KMS-11 (cell line): ENCODE measurements at regions not wholly inside any gene's neighbourhood (a gene's known extent, or its start where the extent isn't known, plus 50 kb on each side); places are given as distances from the start of the nearest gene placed in this dataset.
"Not testable (repeated sequence)": the region's sequence is repeated elsewhere in the genome, so short reads cannot be mapped to it uniquely, and the experiment has no call there.

Experiments
- H2AFZ ChIP-seq: fragments of 200-600 bp; sonication (generic); 2 replicates; pipeline ENCODE4 v1.6.1; 2016; ENCODE audit warnings: antibody characterized with exemption, mixed run types, low read depth
- H3K27ac ChIP-seq: fragments of 200-600 bp; sonication (generic); 2 replicates; pipeline ENCODE4 v1.6.1; 2016; ENCODE audit warnings: mild to moderate bottlenecking, mixed run types
- H3K27me3 ChIP-seq: fragments of 200-600 bp; sonication (generic); 2 replicates; pipeline ENCODE4 v1.6.1; 2017; ENCODE audit warnings: mild to moderate bottlenecking, low read depth, mixed run types, moderate library complexity; ENCODE audit not compliant: insufficient read depth
- H3K36me3 ChIP-seq: fragments of 200-600 bp; sonication (generic); 2 replicates; pipeline ENCODE4 v1.6.1; 2017; ENCODE audit warnings: mild to moderate bottlenecking, mixed run types; ENCODE audit not compliant: insufficient read depth
- H3K4me1 ChIP-seq: fragments of 200-600 bp; sonication (generic); 2 replicates; pipeline ENCODE4 v1.6.1; 2016; ENCODE audit warnings: mild to moderate bottlenecking, low read depth, mixed run types; ENCODE audit not compliant: poor library complexity, severe bottlenecking
- H3K4me2 ChIP-seq: fragments of 200-600 bp; sonication (generic); 2 replicates; pipeline ENCODE4 v1.7.0; 2016; ENCODE audit warnings: mild to moderate bottlenecking, mixed run types
- H3K4me3 ChIP-seq: fragments of 200-600 bp; sonication (generic); IDR thresholded peaks from 2 replicates; pipeline ENCODE4 v1.6.1; 2017; ENCODE audit warnings: low read depth, low read length, mixed read lengths; ENCODE audit not compliant: insufficient read depth
- H3K79me2 ChIP-seq: fragments of 200-600 bp; sonication (generic); 2 replicates; pipeline ENCODE4 v1.6.1; 2016; ENCODE audit warnings: low read depth, mixed run types; ENCODE audit not compliant: insufficient read depth
- H3K9ac ChIP-seq: fragments of 200-600 bp; sonication (generic); 2 replicates; pipeline ENCODE4 v1.6.1; 2016; ENCODE audit warnings: mild to moderate bottlenecking, mixed run types
- H4K20me1 ChIP-seq: fragments of 200-600 bp; sonication (generic); 2 replicates; pipeline ENCODE4 v1.6.1; 2016; ENCODE audit warnings: mild to moderate bottlenecking, mixed run types; ENCODE audit not compliant: insufficient read depth
- TF ChIP-seq, protein P1 (sequence below): fragments of 200-600 bp; sonication (generic); conservative IDR thresholded peaks from 2 replicates; pipeline ENCODE4 v1.6.1; 2017; ENCODE audit warnings: low read depth, mild to moderate bottlenecking, antibody characterized with exemption, low read length, moderate library complexity, mixed read lengths

DNA sequence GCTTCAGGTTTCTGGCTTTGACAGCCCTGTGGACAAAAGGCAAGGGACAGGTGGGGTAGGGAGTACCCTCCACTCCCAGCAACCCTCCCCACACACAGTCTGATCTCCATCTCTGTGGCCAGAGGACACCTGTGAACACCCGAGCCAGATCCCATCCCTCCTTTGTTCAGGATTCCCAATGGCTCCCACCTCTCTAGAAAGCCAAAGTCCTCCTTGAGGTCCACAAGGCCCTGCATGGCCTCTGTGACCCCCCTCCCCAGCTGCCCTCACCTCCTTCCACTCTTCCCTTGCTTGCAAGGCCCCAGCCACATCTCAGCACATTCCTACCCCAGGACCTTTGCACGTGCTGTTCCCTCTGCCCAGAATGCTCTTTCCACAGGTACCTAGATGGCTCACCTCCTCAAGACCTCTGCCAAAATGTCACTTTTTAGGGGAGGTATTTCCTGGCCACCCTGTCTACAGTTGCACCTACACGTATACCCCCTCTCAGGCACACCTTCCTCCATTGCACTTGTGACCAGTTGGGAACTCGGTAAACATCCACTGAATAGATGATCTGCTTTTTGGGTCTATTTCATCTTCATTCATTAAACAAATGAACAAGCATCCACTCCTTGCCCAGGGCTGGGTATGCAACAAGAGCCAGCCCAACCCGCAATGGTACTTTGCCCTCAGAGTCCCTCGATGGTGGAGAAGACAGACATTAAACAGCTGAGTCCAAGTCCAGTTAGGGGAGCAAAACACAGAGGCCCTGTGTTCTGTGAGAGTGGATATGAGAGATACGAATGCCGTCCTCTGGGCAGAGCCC, 107.0 kb downstream of the CRLF3 start:
- H3K27ac ChIP-seq, result no peak overlapping the region
- peaks cover 9% of the 10 kb centered on the region for H3K4me1 ChIP-seq
- TF ChIP-seq, protein P1, sequence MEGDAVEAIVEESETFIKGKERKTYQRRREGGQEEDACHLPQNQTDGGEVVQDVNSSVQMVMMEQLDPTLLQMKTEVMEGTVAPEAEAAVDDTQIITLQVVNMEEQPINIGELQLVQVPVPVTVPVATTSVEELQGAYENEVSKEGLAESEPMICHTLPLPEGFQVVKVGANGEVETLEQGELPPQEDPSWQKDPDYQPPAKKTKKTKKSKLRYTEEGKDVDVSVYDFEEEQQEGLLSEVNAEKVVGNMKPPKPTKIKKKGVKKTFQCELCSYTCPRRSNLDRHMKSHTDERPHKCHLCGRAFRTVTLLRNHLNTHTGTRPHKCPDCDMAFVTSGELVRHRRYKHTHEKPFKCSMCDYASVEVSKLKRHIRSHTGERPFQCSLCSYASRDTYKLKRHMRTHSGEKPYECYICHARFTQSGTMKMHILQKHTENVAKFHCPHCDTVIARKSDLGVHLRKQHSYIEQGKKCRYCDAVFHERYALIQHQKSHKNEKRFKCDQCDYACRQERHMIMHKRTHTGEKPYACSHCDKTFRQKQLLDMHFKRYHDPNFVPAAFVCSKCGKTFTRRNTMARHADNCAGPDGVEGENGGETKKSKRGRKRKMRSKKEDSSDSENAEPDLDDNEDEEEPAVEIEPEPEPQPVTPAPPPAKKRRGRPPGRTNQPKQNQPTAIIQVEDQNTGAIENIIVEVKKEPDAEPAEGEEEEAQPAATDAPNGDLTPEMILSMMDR, result no peak
- no peak overlapping the region for H3K9ac ChIP-seq
- no peak overlapping the region for H3K4me3 ChIP-seq
- H3K4me2 ChIP-seq, result no peak overlapping the region
- no peaks in the 10 kb centered on the region for H3K27me3 ChIP-seq
- peaks cover 18% of the 10 kb centered on the region; the same call in 1 of the 2 replicates for H3K79me2 ChIP-seq
- no peaks in the 10 kb centered on the region for H3K36me3 ChIP-seq
- no peak overlapping the region for H2AFZ ChIP-seq
- H4K20me1 ChIP-seq, result no peaks in the 10 kb centered on the region

GRCh38 chr17:30716461-30717290, 107.8 kb downstream of the CRLF3 start:
- H3K4me2 ChIP-seq, result no peak overlapping the region
- H3K79me2 ChIP-seq, result peaks cover 21% of the 10 kb centered on the region; the same call in 1 of the 2 replicates
- H3K36me3 ChIP-seq, result no peaks in the 10 kb centered on the region
- H3K4me3 ChIP-seq, result no peak overlapping the region
- H3K27me3 ChIP-seq, result no peaks in the 10 kb centered on the region
- H3K4me1 ChIP-seq, result peaks cover 9% of the 10 kb centered on the region
- TF ChIP-seq, protein P1, result peak; percentile 27; the same call in 1 of the 2 replicates
- no peak overlapping the region for H3K27ac ChIP-seq
- no peaks in the 10 kb centered on the region for H4K20me1 ChIP-seq
- H3K9ac ChIP-seq, result no peak overlapping the region
- H2AFZ ChIP-seq, result no peak overlapping the region

GRCh38 chr17:30714825-30715622, 109.5 kb downstream of the CRLF3 start:
- not testable (repeated sequence) for H2AFZ ChIP-seq, H3K27ac ChIP-seq, H3K4me3 ChIP-seq, H3K27me3 ChIP-seq, H4K20me1 ChIP-seq, H3K36me3 ChIP-seq, H3K9ac ChIP-seq, H3K4me2 ChIP-seq
- Histone ChIP-seq H3K79me2 (peaks cover 31% of the 10 kb centered on the region; the same call in 1 of the 2 replicates), H3K4me1 (peaks cover 16% of the 10 kb centered on the region)
- TF ChIP-seq, protein P1, result peak; percentile 78

DNA sequence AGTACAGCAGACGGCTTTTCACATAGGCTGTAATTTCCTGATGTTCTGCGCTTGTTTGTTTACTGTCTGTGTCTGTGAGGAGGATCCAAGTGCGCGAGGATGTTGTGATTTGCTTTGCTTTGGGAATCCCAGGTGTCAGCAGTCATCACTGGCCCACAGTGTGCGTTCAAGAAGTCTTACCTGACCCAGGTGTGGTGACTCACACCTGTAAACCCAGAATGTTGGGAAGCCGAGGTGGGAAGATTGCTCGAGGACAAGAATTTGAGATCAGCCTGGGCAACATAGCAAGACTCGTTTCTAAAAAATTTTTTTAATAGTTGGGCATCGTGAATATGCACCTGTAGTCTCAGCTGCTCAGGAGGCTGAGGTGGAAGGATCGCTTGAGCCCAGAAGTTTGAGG, 110.7 kb downstream of the CRLF3 start:
- peaks cover 26% of the 10 kb centered on the region; the same call in 1 of the 2 replicates for H3K79me2 ChIP-seq
- H3K4me2 ChIP-seq, H2AFZ ChIP-seq, H3K4me3 ChIP-seq, H3K9ac ChIP-seq, H3K27ac ChIP-seq, H3K36me3 ChIP-seq, H3K27me3 ChIP-seq, H4K20me1 ChIP-seq: not testable (repeated sequence)
- H3K4me1 ChIP-seq, result peaks cover 16% of the 10 kb centered on the region

DNA sequence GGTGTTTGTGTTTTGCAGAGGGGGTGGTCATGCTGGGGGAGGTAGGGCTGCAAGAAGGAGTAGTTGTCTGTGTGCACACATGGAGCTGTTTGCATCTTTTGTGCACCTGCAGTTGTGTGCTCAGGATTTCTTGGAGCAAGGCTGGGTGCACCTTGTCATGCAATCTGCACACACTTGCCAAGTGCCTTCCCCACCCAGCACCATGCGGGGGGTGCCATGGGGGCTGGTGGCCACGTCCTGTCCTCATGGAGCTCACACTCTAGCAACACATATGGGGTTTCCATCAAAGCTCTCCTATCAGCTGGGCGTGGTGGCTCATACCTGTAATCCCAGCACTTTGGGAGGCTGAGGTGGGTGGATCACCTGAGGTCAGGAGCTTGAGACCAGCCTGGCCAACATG, 111.6 kb downstream of the CRLF3 start:
- Histone ChIP-seq H3K79me2 (peaks cover 26% of the 10 kb centered on the region; the same call in 1 of the 2 replicates), H3K4me1 (peaks cover 16% of the 10 kb centered on the region)
- H3K9ac ChIP-seq, H3K27me3 ChIP-seq, H3K27ac ChIP-seq, H3K4me2 ChIP-seq, H4K20me1 ChIP-seq, H3K4me3 ChIP-seq, H3K36me3 ChIP-seq, H2AFZ ChIP-seq: not testable (repeated sequence)

- H3K9ac ChIP-seq, H2AFZ ChIP-seq, H3K4me2 ChIP-seq, H3K36me3 ChIP-seq, H4K20me1 ChIP-seq, H3K4me3 ChIP-seq, H3K27ac ChIP-seq, H3K27me3 ChIP-seq: not testable (repeated sequence)
- Histone ChIP-seq H3K4me1 (peaks cover 16% of the 10 kb centered on the region), H3K79me2 (peaks cover 26% of the 10 kb centered on the region; the same call in 1 of the 2 replicates)
These were observed 112.6 kb downstream of the CRLF3 start for GRCh38 chr17:30711626-30712507.
